Pancreas (tissue), 10 donors: ENCODE measurements at regions not wholly inside any gene's neighbourhood (a gene's known extent, or its start where the extent isn't known, plus 50 kb on each side); places are given as distances from the start of the nearest gene placed in this dataset.

Source experiments
- ATAC-seq, 4 donors: fragments of 200-7000 bp; cut with Tn5 transposase; one replicate each; pipeline versions ENCODE4 v1.8.0 to v1.9.1; 2020; ENCODE audit warnings: mild to moderate bottlenecking in 4 of 4, moderate library complexity in 4 of 4
- DNase-seq, 6 donors: peaks; one replicate each; pipeline ENCODE4 v3.0.0-alpha.2; 2020
- FAIRE-seq: peaks from 2 replicates; lab custom pipeline; 2012; peaks lifted over from hg19 to GRCh38; lab: Jason Lieb, UNC
- H3K27ac ChIP-seq, 4 donors: fragments of 200-600 bp; sonication (generic); 1 replicate in 3 of 4; 2 replicates in 1 of 4; pipeline versions ENCODE4 v1.5.0 to v1.8.0; 2020
- H3K27me3 ChIP-seq, 4 donors: fragments of 200-600 bp; one replicate each; pipeline ENCODE4 v1.8.0; 2021
- H3K36me3 ChIP-seq, 3 donors: fragments of 200-600 bp; sonication (generic) in 1 of 3; one replicate each; pipeline versions ENCODE4 v1.5.0 to v1.8.0; 2020 to 2021
- H3K4me1 ChIP-seq, 3 donors: fragments of 200-600 bp; one replicate each; pipeline ENCODE4 v1.8.0; 2021
- H3K4me3 ChIP-seq, 4 donors: fragments of 200-600 bp; sonication (generic) in 2 of 4; one replicate each; pipeline versions ENCODE4 v1.5.0 to v1.8.0; 2020 to 2021
- H3K9me3 ChIP-seq, 4 donors: fragments of 200-600 bp; one replicate each; pipeline ENCODE4 v1.8.0; 2021
- WGBS, 2 donors: extraction: QIAGEN DNeasy Blood & Tissue Kit; methylation state at CpG; one replicate each; pipeline ENCODE4 v1.1.7; 2013; 5-methylcytosine and 5-hydroxymethylcytosine counted together
- intact Hi-C, 3 donors: fragments of 100-400 bp; cut with DNase I; formaldehyde crosslinking; loops; one replicate each; pipeline versions ENCODE4 v1.11.1 to v1.14.2; 2022
- TF ChIP-seq, protein P1 (sequence below), 4 donors: fragments of 200-600 bp; sonication (generic) in 3 of 4; IDR thresholded peaks; one replicate each; pipeline versions ENCODE4 v1.5.0 to v1.8.0; 2021; ENCODE audit warnings: antibody characterized with exemption in 4 of 4
- donor health status: healthy with polysubstance abuse.
- donor health status: DM: no; HTN: no; CAD: no; lungs with moderate emphysema.
- donor health status: DM: no; HTN: no; CAD: no.
- donor health status: control.
- donor health status: control.
- donor health status: Bipolar disorder and iron deficiency.
- donor health status: DM: yes; HTN: yes; CAD: no.
- donor health status: DM: no; HTN: no; CAD: no.
- donor health status: DM: no; HTN: no; CAD: no.
- donor health status: DM: yes; HTN: yes; CAD: no.

- H3K36me3 ChIP-seq = no peaks in the 10 kb centered on the region
- no peaks in the 10 kb centered on the region for H3K4me1 ChIP-seq
- H3K27ac ChIP-seq = no peak overlapping the region
- FAIRE-seq (no peak), ATAC-seq (no peak), DNase-seq (no peak)
- H3K9me3 ChIP-seq = no peaks in the 10 kb centered on the region
- TF ChIP-seq, protein P1, sequence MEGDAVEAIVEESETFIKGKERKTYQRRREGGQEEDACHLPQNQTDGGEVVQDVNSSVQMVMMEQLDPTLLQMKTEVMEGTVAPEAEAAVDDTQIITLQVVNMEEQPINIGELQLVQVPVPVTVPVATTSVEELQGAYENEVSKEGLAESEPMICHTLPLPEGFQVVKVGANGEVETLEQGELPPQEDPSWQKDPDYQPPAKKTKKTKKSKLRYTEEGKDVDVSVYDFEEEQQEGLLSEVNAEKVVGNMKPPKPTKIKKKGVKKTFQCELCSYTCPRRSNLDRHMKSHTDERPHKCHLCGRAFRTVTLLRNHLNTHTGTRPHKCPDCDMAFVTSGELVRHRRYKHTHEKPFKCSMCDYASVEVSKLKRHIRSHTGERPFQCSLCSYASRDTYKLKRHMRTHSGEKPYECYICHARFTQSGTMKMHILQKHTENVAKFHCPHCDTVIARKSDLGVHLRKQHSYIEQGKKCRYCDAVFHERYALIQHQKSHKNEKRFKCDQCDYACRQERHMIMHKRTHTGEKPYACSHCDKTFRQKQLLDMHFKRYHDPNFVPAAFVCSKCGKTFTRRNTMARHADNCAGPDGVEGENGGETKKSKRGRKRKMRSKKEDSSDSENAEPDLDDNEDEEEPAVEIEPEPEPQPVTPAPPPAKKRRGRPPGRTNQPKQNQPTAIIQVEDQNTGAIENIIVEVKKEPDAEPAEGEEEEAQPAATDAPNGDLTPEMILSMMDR (IDR thresholded peaks at IDR 0.05) = no peak
- WGBS, 2 donors = 56 to 68% methylated on average over 2 of the region's 2 CpGs
- intact Hi-C loops = no loop called here
- no peak overlapping the region for H3K4me3 ChIP-seq
- H3K27me3 ChIP-seq = no peaks in the 10 kb centered on the region
These were observed 564.7 kb upstream of the COBL start for GRCh38 chr7:51881309-51881708.

DNA sequence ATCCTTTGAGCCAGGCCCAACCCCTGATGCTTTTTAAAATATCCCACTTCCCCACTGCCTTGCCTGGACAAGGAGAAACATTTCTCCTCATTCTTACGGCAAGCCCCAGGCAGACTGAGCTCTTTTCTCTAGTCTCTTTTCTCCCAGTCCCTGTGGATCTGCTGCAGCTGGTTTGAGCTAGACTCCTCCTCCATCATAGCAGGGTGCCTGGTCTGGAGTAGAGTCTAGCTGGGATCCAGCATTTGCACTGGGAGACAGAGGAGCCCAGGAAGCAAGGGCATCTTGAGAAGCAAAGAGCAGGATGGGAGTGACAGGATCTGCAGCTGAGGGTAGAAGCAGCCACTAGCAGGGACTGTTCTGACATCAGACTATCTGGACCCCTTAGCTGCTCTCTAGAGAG, 562.3 kb upstream of the COBL start:
- WGBS, 2 donors = 61 to 67% methylated on average over 1 of the region's 1 CpG
- no peaks in the 10 kb centered on the region for H3K4me1 ChIP-seq
- no peak overlapping the region for H3K4me3 ChIP-seq
- no peak for FAIRE-seq
- TF ChIP-seq, protein P1 (IDR thresholded peaks at IDR 0.05) = no peak
- no peaks in the 10 kb centered on the region for H3K36me3 ChIP-seq
- no peak for DNase-seq
- no peak for ATAC-seq
- intact Hi-C loops = no loop called here
- no peaks in the 10 kb centered on the region for H3K9me3 ChIP-seq
- H3K27ac ChIP-seq = no peak overlapping the region
- no peaks in the 10 kb centered on the region for H3K27me3 ChIP-seq

DNA sequence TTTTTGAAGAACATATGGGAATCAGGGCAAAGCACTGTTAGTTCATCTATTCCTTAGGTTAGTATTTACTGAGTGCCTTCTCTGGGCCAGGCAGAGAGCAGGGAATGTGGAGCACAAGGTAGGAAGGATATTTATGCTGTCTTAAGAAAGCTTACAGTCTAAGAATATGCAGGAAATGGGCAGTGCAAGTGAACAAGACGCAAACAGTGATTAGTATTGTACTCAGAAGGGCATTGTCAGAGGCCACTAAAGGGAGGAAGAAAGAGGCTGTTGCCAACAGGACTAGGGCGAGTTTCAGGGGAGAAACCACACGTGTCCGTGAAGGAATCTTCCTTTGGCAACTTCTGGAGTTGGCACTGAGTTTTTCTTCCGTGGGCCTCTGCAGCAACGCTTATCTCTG, 552.8 kb upstream of the COBL start:
- H3K27me3 ChIP-seq = no peaks in the 10 kb centered on the region
- no peak overlapping the region for H3K27ac ChIP-seq
- intact Hi-C loops = no loop called here
- TF ChIP-seq, protein P1 (IDR thresholded peaks at IDR 0.05) = no peak
- H3K4me1 ChIP-seq = no peaks in the 10 kb centered on the region
- H3K36me3 ChIP-seq = no peaks in the 10 kb centered on the region
- 62 to 65% methylated on average over 6 of the region's 6 CpGs for WGBS, 2 donors
- H3K9me3 ChIP-seq = no peaks in the 10 kb centered on the region
- H3K4me3 ChIP-seq = no peak overlapping the region
- FAIRE-seq = no peak
- DNase-seq = no peak
- no peak for ATAC-seq

GRCh38 chr7:51867117-51867516, 550.5 kb upstream of the COBL start:
- H3K27me3 ChIP-seq = no peaks in the 10 kb centered on the region
- intact Hi-C loops = no loop called here
- ATAC-seq = no peak
- H3K9me3 ChIP-seq = no peaks in the 10 kb centered on the region
- H3K4me3 ChIP-seq = no peak overlapping the region
- H3K27ac ChIP-seq = no peak overlapping the region
- 38 to 41% methylated on average over 2 of the region's 2 CpGs for WGBS, 2 donors
- no peak for DNase-seq
- H3K36me3 ChIP-seq = no peaks in the 10 kb centered on the region
- FAIRE-seq = no peak
- no peaks in the 10 kb centered on the region for H3K4me1 ChIP-seq
- TF ChIP-seq, protein P1 (IDR thresholded peaks at IDR 0.05) = no peak

DNA sequence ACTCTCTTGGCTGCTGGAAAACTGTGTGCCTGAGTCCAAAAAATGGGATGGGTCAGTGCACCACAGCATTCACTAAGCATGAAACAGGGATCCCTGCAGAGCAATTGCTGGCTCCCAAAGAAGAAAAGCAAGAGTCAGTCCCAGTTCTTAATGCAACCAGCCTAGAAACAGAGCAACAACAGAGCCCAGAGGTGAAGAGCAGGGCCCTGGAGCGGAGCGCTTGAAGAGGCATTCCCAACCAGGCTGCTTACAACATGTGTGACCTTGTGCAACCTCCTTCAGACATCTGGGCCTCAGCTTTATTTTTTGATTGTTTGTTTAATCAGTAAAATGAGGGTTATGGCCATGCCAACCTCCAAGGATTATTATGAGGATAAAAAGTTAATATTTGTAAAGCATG, 543.7 kb upstream of the COBL start:
- no peak overlapping the region for H3K4me3 ChIP-seq
- FAIRE-seq = no peak
- H3K4me1 ChIP-seq = no peaks in the 10 kb centered on the region
- H3K9me3 ChIP-seq = no peaks in the 10 kb centered on the region
- no peaks in the 10 kb centered on the region for H3K27me3 ChIP-seq
- H3K27ac ChIP-seq = no peak overlapping the region
- H3K36me3 ChIP-seq = no peaks in the 10 kb centered on the region
- intact Hi-C loops = no loop called here
- TF ChIP-seq, protein P1 (IDR thresholded peaks at IDR 0.05) = no peak
- no peak for ATAC-seq
- DNase-seq = no peak
- WGBS, 2 donors = 82 to 88% methylated on average over 2 of the region's 2 CpGs
